GM18858 (cell line): ENCODE measurements at regions not wholly inside any gene's neighbourhood (a gene's known extent, or its start where the extent isn't known, plus 50 kb on each side); places are given as distances from the start of the nearest gene placed in this dataset.

Experiments
- ATAC-seq: cut with Tn5 transposase; IDR thresholded peaks from one replicate; pipeline ENCODE4 v1.9.1; 2021; ENCODE audit not compliant: unreplicated experiment

GRCh38 chr1:57833296-57833695, 409.4 kb upstream of the DAB1 start:
- ATAC-seq: no peak

- no peak for ATAC-seq
Measured at GRCh38 chr1:57832612-57833011, 408.8 kb upstream of the DAB1 start.

GRCh38 chr1:57831624-57832023, 407.8 kb upstream of the DAB1 start:
- ATAC-seq: no peak

- no peak for ATAC-seq
Measured at GRCh38 chr1:57826535-57826934, 402.7 kb upstream of the DAB1 start.

- no peak for ATAC-seq
Measured at GRCh38 chr1:57824535-57824934, 400.7 kb upstream of the DAB1 start.

- no peak for ATAC-seq
Measured at GRCh38 chr1:57820356-57821095, 396.7 kb upstream of the DAB1 start.

GRCh38 chr1:57819893-57820292, 396.0 kb upstream of the DAB1 start:
- ATAC-seq: no peak

- ATAC-seq: no peak
Measured at GRCh38 chr1:57803586-57803985, 379.7 kb upstream of the DAB1 start.

- ATAC-seq: no peak
Measured at GRCh38 chr1:57800376-57800775, 376.5 kb upstream of the DAB1 start.

GRCh38 chr1:57799490-57800115, 375.7 kb upstream of the DAB1 start:
- ATAC-seq: no peak

- no peak for ATAC-seq
Measured at GRCh38 chr1:57798543-57798942, 374.7 kb upstream of the DAB1 start.

- no peak for ATAC-seq
Measured at GRCh38 chr1:57797084-57797483, 373.2 kb upstream of the DAB1 start.

- ATAC-seq: no peak
Measured at GRCh38 chr1:57796616-57797015, 372.8 kb upstream of the DAB1 start.

- no peak for ATAC-seq
Measured at GRCh38 chr1:57795886-57796285, 372.0 kb upstream of the DAB1 start.

GRCh38 chr1:57794078-57794477, 370.2 kb upstream of the DAB1 start:
- no peak for ATAC-seq

- ATAC-seq: no peak
Measured at GRCh38 chr1:57791497-57791896, 367.6 kb upstream of the DAB1 start.

GRCh38 chr1:57789936-57790335, 366.1 kb upstream of the DAB1 start:
- ATAC-seq: no peak

GRCh38 chr1:57788313-57788712, 364.5 kb upstream of the DAB1 start:
- ATAC-seq: no peak

- no peak for ATAC-seq
Measured at GRCh38 chr1:57784356-57784755, 360.5 kb upstream of the DAB1 start.

- no peak for ATAC-seq
Measured at GRCh38 chr1:57782357-57782756, 358.5 kb upstream of the DAB1 start.

- no peak for ATAC-seq
Measured at GRCh38 chr1:57772580-57773195, 348.8 kb upstream of the DAB1 start.

GRCh38 chr1:57770772-57771171, 346.9 kb upstream of the DAB1 start:
- no peak for ATAC-seq
